ENCODE measurements at regions not wholly inside any gene's neighbourhood (a gene's known extent, or its start where the extent isn't known, plus 50 kb on each side); places are given as distances from the start of the nearest gene placed in this dataset.

GRCh38 chr2:122357998-122358397, 602.5 kb downstream of the TSN start:
- Histone ChIP-seq H3K4me3 (no peak overlapping the region), H3K9me3 (no peaks in the 10 kb centered on the region), H3K27me3 (no peaks in the 10 kb centered on the region), H3K36me3 (no peaks in the 10 kb centered on the region), H3K4me1 (no peaks in the 10 kb centered on the region), H3K27ac (no peak overlapping the region)
- no peak for TF ChIP-seq CTCF (IDR thresholded peaks at IDR 0.05)
- TF ChIP-seq POLR2A (IDR thresholded peaks at IDR 0.05): no peak
- intact Hi-C loops (cut with DNase I): no loop called here
- no peak for DNase-seq
- 74 to 77% methylated on average over 1 of the region's 1 CpG for WGBS, 2 donors

GRCh38 chr2:122358729-122359128, 603.3 kb downstream of the TSN start:
- no peak overlapping the region for H3K27ac ChIP-seq
- intact Hi-C loops (cut with DNase I): no loop called here
- H3K36me3 ChIP-seq: no peaks in the 10 kb centered on the region
- H3K4me1 ChIP-seq: no peaks in the 10 kb centered on the region
- no peak for TF ChIP-seq POLR2A (IDR thresholded peaks at IDR 0.05)
- no peak for TF ChIP-seq CTCF (IDR thresholded peaks at IDR 0.05)
- DNase-seq: no peak
- WGBS, 2 donors: 58 to 60% methylated on average over 3 of the region's 3 CpGs
- no peaks in the 10 kb centered on the region for H3K27me3 ChIP-seq
- no peaks in the 10 kb centered on the region for H3K9me3 ChIP-seq
- no peak overlapping the region for H3K4me3 ChIP-seq

GRCh38 chr2:122363885-122364284, 608.4 kb downstream of the TSN start:
- 79% methylated on average over 2 of the region's 2 CpGs for WGBS, 2 donors
- no peak overlapping the region for H3K27ac ChIP-seq
- DNase-seq: no peak
- no peaks in the 10 kb centered on the region for H3K9me3 ChIP-seq
- intact Hi-C loops (cut with DNase I): no loop called here
- H3K4me1 ChIP-seq: no peaks in the 10 kb centered on the region
- H3K36me3 ChIP-seq: no peaks in the 10 kb centered on the region
- TF ChIP-seq POLR2A (IDR thresholded peaks at IDR 0.05) (no peak), CTCF (IDR thresholded peaks at IDR 0.05) (no peak)
- H3K27me3 ChIP-seq: no peaks in the 10 kb centered on the region
- H3K4me3 ChIP-seq: no peak overlapping the region

- no peak for DNase-seq
- Histone ChIP-seq H3K27ac (no peak overlapping the region), H3K9me3 (peaks cover 0 to under 1% (median 0%) of the 10 kb centered on the region in 3 donors), H3K36me3 (no peaks in the 10 kb centered on the region), H3K27me3 (no peaks in the 10 kb centered on the region), H3K4me3 (no peak overlapping the region), H3K4me1 (no peaks in the 10 kb centered on the region)
- no peak for TF ChIP-seq POLR2A (IDR thresholded peaks at IDR 0.05)
- no peak for TF ChIP-seq CTCF (IDR thresholded peaks at IDR 0.05)
- intact Hi-C loops (cut with DNase I): no loop called here
- WGBS, 2 donors: 44 to 54% methylated on average over 2 of the region's 2 CpGs
Measured at GRCh38 chr2:122366427-122366826, 611.0 kb downstream of the TSN start.

GRCh38 chr2:122366969-122367645, 611.7 kb downstream of the TSN start:
- Histone ChIP-seq H3K9me3 (peaks cover 0 to 2% (median 0%) of the 10 kb centered on the region in 3 donors), H3K4me3 (no peak overlapping the region), H3K4me1 (no peaks in the 10 kb centered on the region), H3K27me3 (no peaks in the 10 kb centered on the region), H3K27ac (no peak overlapping the region), H3K36me3 (no peaks in the 10 kb centered on the region)
- intact Hi-C loops (cut with DNase I): no loop called here
- no peak for DNase-seq
- 44 to 49% methylated on average over 7 of the region's 7 CpGs for WGBS, 2 donors
- TF ChIP-seq CTCF (IDR thresholded peaks at IDR 0.05): no peak
- TF ChIP-seq POLR2A (IDR thresholded peaks at IDR 0.05): no peak

Data from esophagus squamous epithelium (tissue), 5 donors.